Endodermal cell (in vitro differentiated cells): ENCODE measurements at regions not wholly inside any gene's neighbourhood (a gene's known extent, or its start where the extent isn't known, plus 50 kb on each side); places are given as distances from the start of the nearest gene placed in this dataset.

Experiments
- DNase-seq: peaks from one replicate; pipeline ENCODE4 v3.0.0-alpha.2; 2017
- H3K27ac ChIP-seq: 2 replicates; pipeline ENCODE4 v1.5.1; 2013; ENCODE audit warnings: mild to moderate bottlenecking, low read depth, low read length, moderate library complexity
- H3K27me3 ChIP-seq: 2 replicates; pipeline ENCODE4 v1.6.1; 2013; ENCODE audit warnings: mild to moderate bottlenecking, low read length, moderate library complexity; ENCODE audit not compliant: insufficient read depth, control insufficient read depth, poor library complexity, severe bottlenecking
- H3K36me3 ChIP-seq: 2 replicates; pipeline ENCODE4 v1.7.0; 2013; ENCODE audit warnings: mild to moderate bottlenecking, low read length, moderate library complexity; ENCODE audit not compliant: control insufficient read depth, insufficient read depth
- H3K4me1 ChIP-seq: one replicate; pipeline ENCODE4 v1.7.0; 2013; ENCODE audit warnings: low read length; ENCODE audit not compliant: control insufficient read depth, insufficient read depth
- H3K4me3 ChIP-seq: 2 replicates; pipeline ENCODE4 v1.5.1; 2013; ENCODE audit warnings: mild to moderate bottlenecking, low read length, moderate library complexity
- H3K9ac ChIP-seq: 2 replicates; pipeline ENCODE4 v1.6.1; 2013; ENCODE audit warnings: mild to moderate bottlenecking, low read length, moderate library complexity; ENCODE audit not compliant: poor library complexity, severe bottlenecking; ENCODE audit errors: extremely low read depth
- H3K9me3 ChIP-seq: 2 replicates; pipeline ENCODE4 v1.6.1; 2013; ENCODE audit warnings: mild to moderate bottlenecking, low read length, moderate library complexity; ENCODE audit not compliant: control insufficient read depth
- H3K27ac Mint-ChIP-seq: 2 replicates; pipeline ENCODE4 v1.8.0; 2020; ENCODE audit warnings: mixed read lengths
- H3K27me3 Mint-ChIP-seq: 2 replicates; pipeline ENCODE4 v1.8.0; 2021; ENCODE audit warnings: mild to moderate bottlenecking, mixed read lengths; ENCODE audit not compliant: insufficient read depth
- H3K36me3 Mint-ChIP-seq: 2 replicates; pipeline ENCODE4 v1.8.0; 2020; ENCODE audit warnings: low read depth, mixed read lengths
- H3K4me1 Mint-ChIP-seq: 2 replicates; pipeline ENCODE4 v1.8.0; 2020; ENCODE audit warnings: mixed read lengths
- H3K4me3 Mint-ChIP-seq: 2 replicates; pipeline ENCODE4 v1.8.0; 2020; ENCODE audit warnings: mild to moderate bottlenecking, moderate library complexity, mixed read lengths
- H3K9me3 Mint-ChIP-seq: 2 replicates; pipeline ENCODE4 v1.8.0; 2020; ENCODE audit warnings: mild to moderate bottlenecking, mixed read lengths
- WGBS, 2 experiments: methylation state at CpG; one replicate each; pipeline versions ENCODE4 v1.1.5 to v1.1.7; 2013; ENCODE audit warnings: missing lambda C conversion rate in 2 of 2, mixed read lengths in 1 of 2; ENCODE audit not compliant: insufficient coverage in 1 of 2, insufficient read length in 1 of 2; 5-methylcytosine and 5-hydroxymethylcytosine counted together
- TF ChIP-seq, protein P1 (sequence below): fragments of 200-600 bp; sonication (generic); conservative IDR thresholded peaks from 2 replicates; pipeline ENCODE4 v1.5.0; 2021; ENCODE audit warnings: antibody characterized with exemption, mild to moderate bottlenecking

DNA sequence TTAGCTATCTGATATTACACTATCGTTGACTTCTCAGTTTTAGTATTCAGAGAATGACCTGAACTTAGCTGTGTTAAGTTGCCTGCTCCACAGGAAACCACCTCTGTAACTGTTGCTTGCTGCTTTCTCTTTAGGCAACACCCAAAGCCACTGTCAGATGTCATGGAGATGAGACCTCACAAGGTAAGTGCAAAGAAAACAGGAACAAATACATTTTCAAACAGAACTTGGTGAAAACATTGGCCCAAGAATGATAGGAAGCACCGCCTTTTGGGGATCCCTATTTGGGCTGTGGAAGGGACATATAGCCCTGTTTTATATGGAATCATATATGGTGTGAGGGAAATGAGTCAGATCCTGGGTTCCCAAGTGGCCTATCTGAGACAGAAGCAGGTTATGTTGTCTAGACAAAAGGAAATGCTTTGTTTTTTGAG, 143.4 kb downstream of the UBE2E3 start:
- H3K9ac ChIP-seq = no peak overlapping the region
- TF ChIP-seq, protein P1, sequence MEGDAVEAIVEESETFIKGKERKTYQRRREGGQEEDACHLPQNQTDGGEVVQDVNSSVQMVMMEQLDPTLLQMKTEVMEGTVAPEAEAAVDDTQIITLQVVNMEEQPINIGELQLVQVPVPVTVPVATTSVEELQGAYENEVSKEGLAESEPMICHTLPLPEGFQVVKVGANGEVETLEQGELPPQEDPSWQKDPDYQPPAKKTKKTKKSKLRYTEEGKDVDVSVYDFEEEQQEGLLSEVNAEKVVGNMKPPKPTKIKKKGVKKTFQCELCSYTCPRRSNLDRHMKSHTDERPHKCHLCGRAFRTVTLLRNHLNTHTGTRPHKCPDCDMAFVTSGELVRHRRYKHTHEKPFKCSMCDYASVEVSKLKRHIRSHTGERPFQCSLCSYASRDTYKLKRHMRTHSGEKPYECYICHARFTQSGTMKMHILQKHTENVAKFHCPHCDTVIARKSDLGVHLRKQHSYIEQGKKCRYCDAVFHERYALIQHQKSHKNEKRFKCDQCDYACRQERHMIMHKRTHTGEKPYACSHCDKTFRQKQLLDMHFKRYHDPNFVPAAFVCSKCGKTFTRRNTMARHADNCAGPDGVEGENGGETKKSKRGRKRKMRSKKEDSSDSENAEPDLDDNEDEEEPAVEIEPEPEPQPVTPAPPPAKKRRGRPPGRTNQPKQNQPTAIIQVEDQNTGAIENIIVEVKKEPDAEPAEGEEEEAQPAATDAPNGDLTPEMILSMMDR = no peak
- Mint-ChIP-seq H3K9me3 (no peaks in the 10 kb centered on the region), H3K27me3 (peaks cover 35% of the 10 kb centered on the region), H3K4me3 (no peak overlapping the region), H3K27ac (no peak overlapping the region), H3K4me1 (peaks cover 3% of the 10 kb centered on the region), H3K36me3 (no peaks in the 10 kb centered on the region)
- peak; percentile 58 for DNase-seq
- H3K4me1 ChIP-seq = no peaks in the 10 kb centered on the region
- peaks cover 40% of the 10 kb centered on the region for H3K27me3 ChIP-seq
- WGBS, 2 experiments = 88 to 93% methylated on average over 1 to 2 of the region's 2 CpGs
- no peak overlapping the region for H3K4me3 ChIP-seq
- no peaks in the 10 kb centered on the region for H3K9me3 ChIP-seq
- no peak overlapping the region for H3K27ac ChIP-seq
- H3K36me3 ChIP-seq = no peaks in the 10 kb centered on the region

GRCh38 chr2:181124497-181124896, 144.1 kb downstream of the UBE2E3 start:
- H3K27ac ChIP-seq = no peak overlapping the region
- no peaks in the 10 kb centered on the region for H3K9me3 ChIP-seq
- no peaks in the 10 kb centered on the region for H3K4me1 ChIP-seq
- H3K36me3 Mint-ChIP-seq = no peaks in the 10 kb centered on the region
- H3K4me3 Mint-ChIP-seq = no peak overlapping the region
- H3K27me3 Mint-ChIP-seq = peaks cover 28% of the 10 kb centered on the region
- WGBS, 2 experiments = 84% methylated on average over 3 of the region's 3 CpGs; no CpG with 5 or more reads in 1 of the 2 experiments
- TF ChIP-seq, protein P1 = no peak
- H3K9ac ChIP-seq = no peak overlapping the region
- H3K9me3 Mint-ChIP-seq = no peaks in the 10 kb centered on the region
- H3K4me3 ChIP-seq = no peak overlapping the region
- no peak for DNase-seq
- H3K27me3 ChIP-seq = peaks cover 34% of the 10 kb centered on the region
- no peaks in the 10 kb centered on the region for H3K36me3 ChIP-seq
- no peaks in the 10 kb centered on the region for H3K4me1 Mint-ChIP-seq
- no peak overlapping the region for H3K27ac Mint-ChIP-seq

DNA sequence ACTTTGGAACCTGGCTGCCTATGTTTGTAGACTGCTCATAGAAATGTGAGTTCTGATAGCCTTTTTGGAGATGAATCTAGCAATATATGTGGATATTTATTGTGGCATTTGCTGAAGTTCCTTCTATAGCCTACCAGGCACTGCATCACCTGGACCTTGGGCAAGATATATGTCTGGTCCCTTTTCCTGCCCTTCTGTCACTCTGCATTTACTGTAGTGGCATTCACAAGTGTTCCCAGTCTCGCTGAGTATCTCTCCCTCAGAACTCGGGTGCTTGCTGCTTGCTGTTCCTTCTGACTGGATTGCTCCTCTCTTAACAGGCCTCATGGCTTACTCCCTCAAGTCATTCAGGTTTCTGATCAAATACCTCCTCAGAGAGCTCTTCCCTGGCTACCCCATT, 145.0 kb downstream of the UBE2E3 start:
- Histone ChIP-seq H3K9me3 (no peaks in the 10 kb centered on the region), H3K36me3 (no peaks in the 10 kb centered on the region), H3K27ac (no peak overlapping the region), H3K4me1 (no peaks in the 10 kb centered on the region), H3K27me3 (peaks cover 25% of the 10 kb centered on the region), H3K9ac (no peak overlapping the region), H3K4me3 (no peak overlapping the region)
- DNase-seq = no peak
- Mint-ChIP-seq H3K27ac (no peak overlapping the region), H3K27me3 (peaks cover 20% of the 10 kb centered on the region), H3K36me3 (no peaks in the 10 kb centered on the region), H3K9me3 (no peaks in the 10 kb centered on the region), H3K4me3 (no peak overlapping the region), H3K4me1 (no peaks in the 10 kb centered on the region)
- WGBS, 2 experiments = 93 to 100% methylated on average over 2 of the region's 2 CpGs
- TF ChIP-seq, protein P1 = no peak
